ENCODE measurements at regions not wholly inside any gene's neighbourhood (a gene's known extent, or its start where the extent isn't known, plus 50 kb on each side); places are given as distances from the start of the nearest gene placed in this dataset.
A peak's percentile ranks its signal among the peaks of the same experiment; 100 is the strongest.

DNA sequence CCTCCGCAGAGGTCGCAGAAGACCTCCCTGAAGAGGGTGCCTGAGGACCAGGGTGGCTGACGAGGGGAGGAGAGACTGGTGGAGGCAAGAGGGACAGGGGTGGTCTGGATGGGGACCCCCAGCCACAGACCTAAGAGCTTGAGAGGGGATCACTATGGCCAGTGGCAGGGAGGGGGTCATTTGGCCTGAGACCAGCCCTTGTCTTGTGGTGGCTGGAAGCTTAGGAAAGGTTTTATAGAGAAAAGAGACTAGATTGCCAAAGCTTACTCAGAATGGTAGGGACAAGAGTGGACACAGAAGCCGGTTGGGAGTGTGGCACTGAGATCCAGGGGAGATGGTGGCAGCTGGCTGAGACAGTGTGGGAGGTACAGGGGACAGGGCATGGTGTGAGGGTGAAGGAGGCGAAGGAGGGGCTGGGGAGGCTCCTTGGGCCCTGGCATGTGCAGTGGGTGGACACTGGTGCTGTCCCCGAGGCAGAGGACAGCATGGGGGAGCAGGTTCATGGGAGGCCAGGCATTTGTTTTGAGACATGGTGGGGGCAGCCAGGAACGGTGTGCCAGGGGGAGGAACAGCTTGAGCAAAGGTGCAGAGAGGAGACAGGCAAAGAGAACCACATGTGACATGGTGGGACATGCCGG is 123.0 kb downstream of the C9orf50 start:
- H3K27ac ChIP-seq = peak overlapping the region; percentile 92 to 100
- TF ChIP-seq, protein P1, sequence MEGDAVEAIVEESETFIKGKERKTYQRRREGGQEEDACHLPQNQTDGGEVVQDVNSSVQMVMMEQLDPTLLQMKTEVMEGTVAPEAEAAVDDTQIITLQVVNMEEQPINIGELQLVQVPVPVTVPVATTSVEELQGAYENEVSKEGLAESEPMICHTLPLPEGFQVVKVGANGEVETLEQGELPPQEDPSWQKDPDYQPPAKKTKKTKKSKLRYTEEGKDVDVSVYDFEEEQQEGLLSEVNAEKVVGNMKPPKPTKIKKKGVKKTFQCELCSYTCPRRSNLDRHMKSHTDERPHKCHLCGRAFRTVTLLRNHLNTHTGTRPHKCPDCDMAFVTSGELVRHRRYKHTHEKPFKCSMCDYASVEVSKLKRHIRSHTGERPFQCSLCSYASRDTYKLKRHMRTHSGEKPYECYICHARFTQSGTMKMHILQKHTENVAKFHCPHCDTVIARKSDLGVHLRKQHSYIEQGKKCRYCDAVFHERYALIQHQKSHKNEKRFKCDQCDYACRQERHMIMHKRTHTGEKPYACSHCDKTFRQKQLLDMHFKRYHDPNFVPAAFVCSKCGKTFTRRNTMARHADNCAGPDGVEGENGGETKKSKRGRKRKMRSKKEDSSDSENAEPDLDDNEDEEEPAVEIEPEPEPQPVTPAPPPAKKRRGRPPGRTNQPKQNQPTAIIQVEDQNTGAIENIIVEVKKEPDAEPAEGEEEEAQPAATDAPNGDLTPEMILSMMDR (IDR thresholded peaks at IDR 0.05) = no peak
- no peak for DNase-seq (ENCODE audit: low spot score)
- peak overlapping the region; percentile 90 for H3K4me3 ChIP-seq

DNA sequence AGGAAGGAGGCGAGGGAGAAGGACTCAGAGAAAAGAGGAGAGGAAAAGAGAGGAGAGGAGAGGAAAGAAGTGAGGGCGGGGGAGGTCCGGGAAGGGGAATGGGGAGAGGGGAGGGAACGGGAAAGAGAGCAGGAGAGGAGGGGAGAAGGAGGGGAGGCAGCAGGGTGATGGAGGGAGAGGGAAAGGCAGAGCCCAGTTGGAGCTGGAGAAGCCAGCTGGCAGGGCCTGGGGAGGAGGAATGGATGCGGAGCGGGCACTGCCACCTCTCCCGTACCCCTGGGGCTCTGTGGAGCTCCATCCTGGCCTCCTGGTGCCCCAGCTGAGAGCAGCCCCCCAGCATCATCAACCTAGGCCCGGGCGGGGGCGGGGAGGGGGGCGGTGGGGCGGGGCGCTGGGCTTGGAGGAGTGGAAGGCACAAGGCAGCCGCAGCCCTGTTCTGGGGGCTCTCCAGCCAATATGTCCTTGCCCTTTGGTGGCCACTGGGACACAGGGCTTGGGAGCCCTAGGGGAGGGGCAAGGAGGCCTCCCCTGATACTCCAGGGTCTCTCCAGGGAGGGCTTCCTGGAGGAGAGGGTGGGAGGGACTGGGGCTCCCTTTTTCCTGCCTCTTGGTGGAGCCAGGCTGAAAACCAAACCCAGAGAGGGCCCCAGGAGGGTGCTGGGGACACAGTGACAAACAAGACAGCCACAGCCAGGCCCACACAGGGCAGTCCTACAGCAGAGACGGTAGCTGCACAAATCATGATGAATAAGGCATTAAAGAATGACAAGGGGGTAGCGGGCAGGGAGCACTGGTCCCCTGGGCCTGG is 123.7 kb downstream of the C9orf50 start:
- peak; percentile 88 for DNase-seq (ENCODE audit: low spot score)
- H3K4me3 ChIP-seq = peak overlapping the region; percentile 90
- peak overlapping the region; percentile 92 to 100 for H3K27ac ChIP-seq
- TF ChIP-seq, protein P1 (IDR thresholded peaks at IDR 0.05) = no peak

DNA sequence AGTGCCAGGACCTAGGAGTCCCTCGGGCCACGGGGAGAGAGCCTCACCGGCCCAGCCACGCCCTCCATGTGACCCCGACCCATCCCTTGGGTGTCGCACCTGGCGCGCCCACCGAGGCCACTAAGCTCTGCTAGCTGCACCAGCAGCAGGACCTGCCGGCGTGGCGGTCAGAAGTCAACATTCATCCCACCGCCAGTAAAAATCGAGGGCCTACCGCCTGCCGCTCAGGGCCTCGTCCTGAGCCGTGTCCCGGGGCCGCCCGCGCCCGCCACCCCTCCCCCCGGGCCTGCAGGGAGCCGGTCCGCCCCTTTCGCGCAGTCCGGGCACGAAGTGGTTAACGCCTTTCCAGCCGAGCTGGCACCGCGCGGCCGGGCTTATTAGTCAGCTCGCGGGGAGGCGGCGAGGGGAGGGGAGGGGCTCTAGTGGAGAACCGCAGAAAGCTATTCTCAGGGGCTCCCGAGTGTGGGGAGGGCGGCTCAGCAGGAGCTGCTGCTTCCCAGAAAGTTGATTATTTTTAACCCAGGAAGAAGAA is 124.4 kb downstream of the C9orf50 start:
- peak overlapping the region; percentile 92 to 100 for H3K27ac ChIP-seq
- H3K4me3 ChIP-seq = peak overlapping the region; percentile 90
- DNase-seq (ENCODE audit: low spot score) = peak; percentile 97
- TF ChIP-seq, protein P1 (IDR thresholded peaks at IDR 0.05) = no peak

DNA sequence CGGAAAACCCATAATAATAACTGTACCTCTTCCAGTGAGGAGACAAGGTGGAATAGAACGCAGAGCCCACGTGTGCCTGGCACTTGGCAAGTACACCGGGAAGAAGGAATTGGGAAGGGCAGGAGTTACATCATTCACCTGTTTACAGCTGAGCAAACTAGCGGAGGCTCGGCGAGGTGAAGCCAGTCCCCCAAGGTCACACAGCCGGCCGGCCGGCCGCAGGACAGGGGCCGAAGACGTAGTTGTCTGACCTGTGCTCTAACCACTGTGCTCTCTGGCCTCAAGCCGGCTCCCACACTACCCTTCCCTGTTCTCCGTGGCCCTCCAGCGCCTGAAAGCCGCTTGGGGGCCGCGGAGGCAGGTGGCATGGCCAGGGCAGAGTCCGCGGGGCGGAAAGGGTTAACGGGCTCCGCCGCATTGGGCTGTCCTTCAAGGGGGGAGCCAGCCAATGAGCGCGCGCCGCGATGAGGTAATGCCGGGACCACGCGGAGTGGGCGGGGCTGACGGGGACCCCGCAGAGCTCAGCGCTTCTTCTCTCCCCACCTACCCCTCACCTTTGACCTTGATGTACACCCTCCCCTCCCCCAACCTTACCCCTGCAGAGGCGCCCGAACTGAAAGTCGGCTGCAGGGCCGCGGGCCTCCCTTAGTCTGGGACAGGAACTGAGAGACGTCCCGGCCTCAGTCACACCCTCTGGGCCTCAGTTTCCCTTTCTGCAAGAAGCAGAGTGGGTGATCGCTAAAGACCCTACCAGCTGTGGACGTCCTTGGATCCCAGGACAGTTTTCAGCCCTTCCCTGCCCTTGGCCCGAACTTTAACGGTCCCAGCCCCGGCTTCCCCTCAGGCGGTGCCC is 125.1 kb downstream of the C9orf50 start:
- TF ChIP-seq, protein P1 (IDR thresholded peaks at IDR 0.05) = no peak

DNA sequence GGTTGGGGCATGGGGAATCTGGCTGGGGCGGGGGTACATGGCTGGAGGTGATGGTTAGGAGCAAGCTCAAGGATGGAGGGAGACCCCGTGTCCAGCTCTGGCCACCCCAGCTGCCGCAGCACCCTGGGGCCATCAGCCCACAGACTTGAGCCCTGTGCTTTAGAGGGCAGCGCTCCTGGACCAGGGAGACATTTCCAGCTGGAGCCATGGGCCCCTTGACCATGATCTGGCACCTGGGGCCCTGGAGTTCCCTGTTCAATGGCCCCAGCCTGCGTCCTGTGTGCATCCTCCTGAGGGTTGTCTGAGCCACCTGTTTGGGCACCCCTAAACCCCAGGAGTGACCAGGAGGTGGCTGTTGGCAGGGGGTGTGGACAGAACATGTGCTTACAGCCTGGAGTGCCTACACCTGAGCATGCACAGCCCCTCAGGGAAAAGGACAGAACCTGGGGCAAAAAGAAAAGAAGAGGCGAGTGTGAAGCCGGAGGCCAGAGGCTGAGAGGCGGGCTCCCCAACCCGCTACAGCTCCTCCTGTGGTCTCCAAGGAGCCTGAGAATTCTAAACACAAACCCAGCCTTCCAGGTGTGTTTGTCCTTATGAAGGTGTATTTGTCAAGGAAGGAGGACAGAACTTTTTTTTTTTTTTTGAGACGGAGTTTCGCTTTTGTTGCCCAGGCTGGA is 126.7 kb downstream of the C9orf50 start:
- Histone ChIP-seq H3K4me3 (no peak overlapping the region), H3K27ac (peak overlapping the region; percentile 92 to 100)
- no peak for DNase-seq (ENCODE audit: low spot score)
- TF ChIP-seq, protein P1 (IDR thresholded peaks at IDR 0.05) = no peak

More for the DNA sequence above, 125.1 kb downstream of the C9orf50 start:
- H3K27ac ChIP-seq = peak overlapping the region; percentile 92 to 100
- peak; percentile 94 for DNase-seq (ENCODE audit: low spot score)
- H3K4me3 ChIP-seq = peak overlapping the region; percentile 90

DNA sequence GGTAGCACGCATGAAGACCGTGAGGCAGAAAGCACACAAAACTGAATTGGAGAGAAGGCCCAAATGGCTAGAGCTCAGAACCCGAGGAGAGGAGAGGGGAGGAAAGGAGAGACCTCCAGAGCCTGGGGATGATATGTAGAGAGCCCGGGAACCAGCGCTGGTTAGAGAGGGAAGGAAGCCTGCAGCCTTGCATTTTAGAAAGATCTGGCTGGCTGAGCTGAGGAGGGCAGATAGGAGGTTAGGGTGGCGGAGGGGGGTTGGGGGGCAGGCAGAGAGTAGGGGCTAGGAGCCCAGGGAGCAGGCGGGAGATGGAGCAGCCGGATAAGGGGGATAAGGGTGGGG is 127.2 kb downstream of the C9orf50 start:
- TF ChIP-seq, protein P1 (IDR thresholded peaks at IDR 0.05) = no peak
- no peak overlapping the region for H3K4me3 ChIP-seq
- H3K27ac ChIP-seq = peak overlapping the region; percentile 92 to 100
- DNase-seq (ENCODE audit: low spot score) = no peak

All from coronary artery (tissue), 2 donors.